ENCODE measurements at regions not wholly inside any gene's neighbourhood (a gene's known extent, or its start where the extent isn't known, plus 50 kb on each side); places are given as distances from the start of the nearest gene placed in this dataset.
A peak's percentile ranks its signal among the peaks of the same experiment; 100 is the strongest.

DNA sequence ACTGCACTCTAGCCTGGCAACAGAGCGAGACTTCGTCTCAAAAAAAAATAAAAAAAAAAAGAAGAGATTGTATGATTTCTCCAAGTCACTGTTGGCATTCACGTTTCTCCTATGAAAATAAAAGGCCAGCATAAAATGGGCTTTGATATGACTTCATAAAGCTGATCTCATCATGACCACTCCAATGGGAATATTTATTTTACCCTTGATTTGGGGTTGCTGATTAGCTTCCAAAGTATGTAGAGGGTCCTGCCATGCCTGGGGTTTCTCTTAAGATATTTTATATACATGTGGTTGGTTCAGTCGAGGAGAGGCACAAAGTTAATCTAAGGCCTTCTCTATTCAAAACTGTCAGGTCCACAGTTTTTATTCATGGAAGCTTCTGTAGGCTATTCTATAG lies 247.0 kb upstream of the TNC start:
- no peak overlapping the region for H3K27ac Mint-ChIP-seq
- TF ChIP-seq, protein P1, sequence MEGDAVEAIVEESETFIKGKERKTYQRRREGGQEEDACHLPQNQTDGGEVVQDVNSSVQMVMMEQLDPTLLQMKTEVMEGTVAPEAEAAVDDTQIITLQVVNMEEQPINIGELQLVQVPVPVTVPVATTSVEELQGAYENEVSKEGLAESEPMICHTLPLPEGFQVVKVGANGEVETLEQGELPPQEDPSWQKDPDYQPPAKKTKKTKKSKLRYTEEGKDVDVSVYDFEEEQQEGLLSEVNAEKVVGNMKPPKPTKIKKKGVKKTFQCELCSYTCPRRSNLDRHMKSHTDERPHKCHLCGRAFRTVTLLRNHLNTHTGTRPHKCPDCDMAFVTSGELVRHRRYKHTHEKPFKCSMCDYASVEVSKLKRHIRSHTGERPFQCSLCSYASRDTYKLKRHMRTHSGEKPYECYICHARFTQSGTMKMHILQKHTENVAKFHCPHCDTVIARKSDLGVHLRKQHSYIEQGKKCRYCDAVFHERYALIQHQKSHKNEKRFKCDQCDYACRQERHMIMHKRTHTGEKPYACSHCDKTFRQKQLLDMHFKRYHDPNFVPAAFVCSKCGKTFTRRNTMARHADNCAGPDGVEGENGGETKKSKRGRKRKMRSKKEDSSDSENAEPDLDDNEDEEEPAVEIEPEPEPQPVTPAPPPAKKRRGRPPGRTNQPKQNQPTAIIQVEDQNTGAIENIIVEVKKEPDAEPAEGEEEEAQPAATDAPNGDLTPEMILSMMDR (IDR thresholded peaks at IDR 0.05; ENCODE audit: unreplicated experiment): no peak
- no peaks in the 10 kb centered on the region for H3K9me3 Mint-ChIP-seq
- DNase-seq (ENCODE audit: low spot score in 2 of 2, unreplicated experiment in 2 of 2): no peak
- H3K4me3 Mint-ChIP-seq: no peak overlapping the region
- H3K4me1 Mint-ChIP-seq: peaks cover 13% of the 10 kb centered on the region
- H3K27me3 Mint-ChIP-seq (ENCODE audit: low read depth): no peaks in the 10 kb centered on the region
- H3K36me3 Mint-ChIP-seq: no peaks in the 10 kb centered on the region

DNA sequence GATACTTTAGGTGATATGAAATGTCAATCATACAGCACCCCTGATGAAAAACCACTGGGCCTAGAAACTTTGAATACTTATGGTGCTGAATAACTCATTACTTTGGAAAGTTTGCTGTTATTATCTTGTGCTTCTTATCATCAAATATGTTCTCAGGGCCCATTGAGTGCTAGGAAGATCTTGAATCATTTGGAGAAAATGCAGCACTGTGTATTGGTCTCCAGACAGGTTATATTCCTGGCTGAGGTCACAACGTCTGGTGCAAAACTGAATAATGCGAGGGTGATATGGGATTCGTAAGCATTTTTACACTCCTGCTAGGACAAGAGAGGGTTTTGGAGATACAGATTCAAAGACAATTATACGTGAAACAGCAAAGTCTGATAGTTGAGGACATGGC lies 249.4 kb upstream of the TNC start:
- no peak overlapping the region for H3K27ac Mint-ChIP-seq
- H3K36me3 Mint-ChIP-seq: no peaks in the 10 kb centered on the region
- no peak for DNase-seq (ENCODE audit: low spot score in 2 of 2, unreplicated experiment in 2 of 2)
- no peaks in the 10 kb centered on the region for H3K27me3 Mint-ChIP-seq (ENCODE audit: low read depth)
- TF ChIP-seq, protein P1 (IDR thresholded peaks at IDR 0.05; ENCODE audit: unreplicated experiment): no peak
- H3K4me3 Mint-ChIP-seq: no peak overlapping the region
- H3K4me1 Mint-ChIP-seq: peaks cover 11% of the 10 kb centered on the region
- H3K9me3 Mint-ChIP-seq: peaks cover 12% of the 10 kb centered on the region

DNA sequence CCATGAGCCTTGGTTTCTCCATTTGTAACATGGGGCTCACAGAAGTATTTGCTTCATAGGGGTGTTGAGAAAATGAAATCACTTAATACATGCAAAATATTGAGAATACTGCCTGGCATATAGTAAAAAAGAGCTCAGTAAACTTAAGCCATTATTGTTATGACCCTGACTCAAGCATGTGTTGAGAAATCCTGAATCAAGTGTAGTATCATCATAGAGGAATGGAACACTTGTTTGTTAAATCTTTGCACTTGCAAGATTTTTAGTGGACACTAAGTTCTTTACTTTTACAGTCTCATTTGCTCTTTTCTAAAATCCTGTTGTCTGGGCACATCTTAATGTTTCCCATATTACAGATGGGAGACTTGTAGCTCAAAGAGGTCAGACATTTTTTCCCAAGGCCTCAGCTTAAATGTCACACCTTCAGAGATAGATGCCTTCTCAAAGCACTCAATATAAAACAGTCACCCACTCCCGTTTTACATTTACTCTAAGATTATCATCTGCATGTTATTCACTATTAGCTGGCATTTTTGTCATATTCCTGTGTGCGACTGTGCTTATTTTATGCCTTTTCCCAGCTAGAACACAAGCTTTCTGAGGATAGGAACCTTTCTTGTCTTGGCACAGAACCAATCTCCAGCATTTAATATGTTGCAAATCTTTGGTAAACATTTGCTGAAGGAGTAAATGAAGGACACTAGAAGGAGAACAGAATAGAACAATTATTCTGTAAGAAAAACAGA lies 250.0 kb upstream of the TNC start:
- no peak for DNase-seq (ENCODE audit: low spot score in 2 of 2, unreplicated experiment in 2 of 2)
- Mint-ChIP-seq H3K27me3 (ENCODE audit: low read depth) (no peaks in the 10 kb centered on the region), H3K36me3 (no peaks in the 10 kb centered on the region), H3K4me1 (peaks cover 11% of the 10 kb centered on the region), H3K9me3 (peaks cover 12% of the 10 kb centered on the region), H3K27ac (no peak overlapping the region), H3K4me3 (no peak overlapping the region)
- TF ChIP-seq, protein P1 (IDR thresholded peaks at IDR 0.05; ENCODE audit: unreplicated experiment): no peak

DNA sequence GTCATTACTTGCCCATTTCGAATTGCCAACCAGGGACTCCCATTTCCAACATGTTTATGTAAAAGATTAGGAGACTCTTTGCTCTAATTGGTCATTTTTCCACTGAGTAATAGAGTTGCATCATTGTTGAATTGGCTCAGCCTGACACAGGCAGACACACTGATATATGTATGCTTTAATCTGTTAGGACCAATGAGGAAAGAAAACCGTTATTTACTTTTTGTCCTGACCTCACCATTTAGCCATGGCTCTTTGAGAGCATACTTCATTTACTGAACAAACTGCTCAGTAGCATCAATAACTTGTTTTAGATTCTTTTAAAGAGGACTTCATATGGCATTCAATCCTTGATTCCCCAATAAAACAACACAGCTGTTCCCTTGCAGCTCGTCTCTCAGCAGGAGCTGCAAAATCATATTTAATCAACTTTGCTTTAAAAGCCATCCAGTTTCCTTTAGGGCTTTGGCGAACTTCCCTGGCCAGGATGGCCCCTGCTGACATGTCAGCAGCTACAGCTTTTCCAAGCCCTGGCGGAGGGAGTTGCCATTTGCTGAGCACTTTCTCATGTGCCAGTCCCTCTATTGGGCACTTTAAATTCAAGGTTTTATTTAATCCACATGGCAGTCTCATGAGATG lies 251.5 kb upstream of the TNC start:
- peaks cover 11% of the 10 kb centered on the region for H3K4me1 Mint-ChIP-seq
- no peak for DNase-seq (ENCODE audit: low spot score in 2 of 2, unreplicated experiment in 2 of 2)
- peaks cover 12% of the 10 kb centered on the region for H3K9me3 Mint-ChIP-seq
- H3K36me3 Mint-ChIP-seq: no peaks in the 10 kb centered on the region
- no peak overlapping the region for H3K4me3 Mint-ChIP-seq
- TF ChIP-seq, protein P1 (IDR thresholded peaks at IDR 0.05; ENCODE audit: unreplicated experiment): no peak
- H3K27ac Mint-ChIP-seq: peak overlapping the region; percentile 4
- no peaks in the 10 kb centered on the region for H3K27me3 Mint-ChIP-seq (ENCODE audit: low read depth)

DNA sequence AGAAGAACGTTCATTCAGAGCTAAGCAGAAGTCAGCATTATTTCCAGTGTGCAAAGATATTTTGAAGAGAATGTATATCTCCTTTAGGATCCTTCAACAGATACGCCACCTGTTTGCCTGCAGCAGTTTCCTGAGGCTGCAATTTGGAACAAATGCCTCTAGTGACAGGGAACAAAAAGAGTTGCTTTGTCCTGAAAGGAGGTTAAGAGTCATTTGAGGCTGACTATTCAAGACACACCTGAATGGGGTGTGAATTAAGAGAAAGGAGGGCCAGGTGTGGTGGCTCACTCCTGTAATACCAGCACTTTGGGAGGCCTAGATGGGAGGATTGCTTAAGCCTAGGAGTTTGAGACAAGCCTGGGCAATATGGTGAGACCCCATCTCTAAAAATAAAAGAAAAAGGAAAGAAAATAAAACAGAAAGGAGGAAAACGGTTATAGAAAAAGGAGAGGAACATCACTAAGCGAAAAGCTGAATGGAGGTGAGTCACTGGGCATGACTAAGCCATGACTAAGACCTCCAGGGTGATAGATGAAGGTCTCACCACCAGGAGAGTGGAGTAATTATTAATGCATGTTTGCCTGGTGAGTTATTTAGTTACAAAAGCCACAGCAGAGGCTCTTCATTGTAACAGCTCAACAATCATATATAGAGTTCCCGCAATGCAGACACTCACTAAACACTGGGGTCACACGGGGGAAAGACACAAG lies 255.2 kb upstream of the TNC start:
- no peak for DNase-seq (ENCODE audit: low spot score in 2 of 2, unreplicated experiment in 2 of 2)
- H3K27me3 Mint-ChIP-seq (ENCODE audit: low read depth): no peaks in the 10 kb centered on the region
- peaks cover 8% of the 10 kb centered on the region for H3K4me1 Mint-ChIP-seq
- no peaks in the 10 kb centered on the region for H3K36me3 Mint-ChIP-seq
- no peak overlapping the region for H3K4me3 Mint-ChIP-seq
- no peak overlapping the region for H3K27ac Mint-ChIP-seq
- TF ChIP-seq, protein P1 (IDR thresholded peaks at IDR 0.05; ENCODE audit: unreplicated experiment): no peak
- peaks cover 12% of the 10 kb centered on the region for H3K9me3 Mint-ChIP-seq

All from mesothelial cell of epicardium (in vitro differentiated cells).